Right lobe of liver (tissue), 4 donors: ENCODE measurements at regions not wholly inside any gene's neighbourhood (a gene's known extent, or its start where the extent isn't known, plus 50 kb on each side); places are given as distances from the start of the nearest gene placed in this dataset.

Source experiments
- POLR2A ChIP-seq: fragments of 450-650 bp; IDR thresholded peaks from one replicate; pipeline ENCODE4 v1.6.1; 2017; ENCODE audit warnings: antibody characterized with exemption, mild to moderate bottlenecking
- TF ChIP-seq, protein P1 (sequence below), 4 donors: fragments of 200-600 bp in 3 of 4; fragments of 450-650 bp in 1 of 4; IDR thresholded peaks; one replicate each; pipeline versions ENCODE4 v1.5.1 to v1.8.0; 2016 to 2022; ENCODE audit warnings: antibody characterized with exemption in 4 of 4, mild to moderate bottlenecking in 2 of 4
- donor health status: DM: no; HTN: no; CAD: no.
- donor health status: DM: no; HTN: no; CAD: no.
- donor health status: DM: no; HTN: yes; CAD: no.

DNA sequence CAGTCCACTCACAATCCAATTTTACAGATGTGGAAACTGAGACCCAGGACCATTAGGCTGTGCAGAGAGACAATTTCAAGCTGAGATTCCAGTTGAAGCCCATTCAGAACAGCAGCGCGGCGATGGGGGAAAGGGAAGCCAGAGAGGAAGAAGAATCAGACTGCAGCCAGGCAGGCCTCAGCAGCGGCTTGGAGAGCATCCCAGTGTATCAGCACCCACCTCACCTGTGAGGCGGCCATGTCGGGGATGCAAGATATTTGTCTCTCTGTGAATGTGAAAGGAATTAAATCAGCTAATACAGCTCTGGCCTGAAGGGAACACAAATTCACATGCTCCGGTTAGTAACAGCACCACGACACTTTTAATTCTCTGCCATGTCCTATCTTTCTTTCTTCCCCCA lies 198.0 kb upstream of the SOX11 start:
- TF ChIP-seq, protein P1, sequence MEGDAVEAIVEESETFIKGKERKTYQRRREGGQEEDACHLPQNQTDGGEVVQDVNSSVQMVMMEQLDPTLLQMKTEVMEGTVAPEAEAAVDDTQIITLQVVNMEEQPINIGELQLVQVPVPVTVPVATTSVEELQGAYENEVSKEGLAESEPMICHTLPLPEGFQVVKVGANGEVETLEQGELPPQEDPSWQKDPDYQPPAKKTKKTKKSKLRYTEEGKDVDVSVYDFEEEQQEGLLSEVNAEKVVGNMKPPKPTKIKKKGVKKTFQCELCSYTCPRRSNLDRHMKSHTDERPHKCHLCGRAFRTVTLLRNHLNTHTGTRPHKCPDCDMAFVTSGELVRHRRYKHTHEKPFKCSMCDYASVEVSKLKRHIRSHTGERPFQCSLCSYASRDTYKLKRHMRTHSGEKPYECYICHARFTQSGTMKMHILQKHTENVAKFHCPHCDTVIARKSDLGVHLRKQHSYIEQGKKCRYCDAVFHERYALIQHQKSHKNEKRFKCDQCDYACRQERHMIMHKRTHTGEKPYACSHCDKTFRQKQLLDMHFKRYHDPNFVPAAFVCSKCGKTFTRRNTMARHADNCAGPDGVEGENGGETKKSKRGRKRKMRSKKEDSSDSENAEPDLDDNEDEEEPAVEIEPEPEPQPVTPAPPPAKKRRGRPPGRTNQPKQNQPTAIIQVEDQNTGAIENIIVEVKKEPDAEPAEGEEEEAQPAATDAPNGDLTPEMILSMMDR (IDR thresholded peaks at IDR 0.05): no peak
- TF ChIP-seq POLR2A: no peak
